ENCODE measurements at regions not wholly inside any gene's neighbourhood (a gene's known extent, or its start where the extent isn't known, plus 50 kb on each side); places are given as distances from the start of the nearest gene placed in this dataset.
A peak's percentile ranks its signal among the peaks of the same experiment; 100 is the strongest.

GRCh38 chr9:79254900-79255650 lies 316.7 kb upstream of the TLE4 start:
- intact Hi-C loops (cut with DNase I; ENCODE audit: low total_unique reads), result no loop called here
- H3K27me3 ChIP-seq, result peaks cover 39% of the 10 kb centered on the region
- no peak for DNase-seq
- in situ Hi-C loops (cut with MboI; ENCODE audit: low pct_ligation_motif_present in 1 of 4, low pct_unique_long_range_greater_than_20kb in 1 of 4, low sequenced_read_pairs in 3 of 4), result no loop called here
- no peak overlapping the region for H3K4me3 ChIP-seq
- no peak for TF ChIP-seq CTCF (IDR thresholded peaks at IDR 0.05)
- no peak for TF ChIP-seq POLR2AphosphoS5 (IDR thresholded peaks at IDR 0.05)
- no peak for TF ChIP-seq EP300 (IDR thresholded peaks at IDR 0.05; ENCODE audit: low read depth)
- no peak for TF ChIP-seq POLR2A (IDR thresholded peaks at IDR 0.05)
- H3K27ac ChIP-seq, result no peak overlapping the region
- peaks cover 0 to 14% (median 8%) of the 10 kb centered on the region in 4 donors for H3K4me1 ChIP-seq
- 38 to 52% methylated on average over 5 to 8 of the region's 8 CpGs for WGBS, 2 donors (ENCODE audit: low coverage in 1 of 2)
- no peaks in the 10 kb centered on the region for H3K9me3 ChIP-seq
- no peaks in the 10 kb centered on the region for H3K36me3 ChIP-seq

GRCh38 chr9:79255651-79256260 lies 316.0 kb upstream of the TLE4 start:
- no peaks in the 10 kb centered on the region for H3K9me3 ChIP-seq
- WGBS, 2 donors (ENCODE audit: low coverage in 1 of 2), result 46 to 56% methylated on average over 9 to 10 of the region's 10 CpGs
- intact Hi-C loops (cut with DNase I; ENCODE audit: low total_unique reads) (no loop called here), in situ Hi-C loops (cut with MboI; ENCODE audit: low pct_ligation_motif_present in 1 of 4, low pct_unique_long_range_greater_than_20kb in 1 of 4, low sequenced_read_pairs in 3 of 4) (no loop called here)
- TF ChIP-seq EP300 (IDR thresholded peaks at IDR 0.05; ENCODE audit: low read depth) (no peak), POLR2A (IDR thresholded peaks at IDR 0.05) (no peak), CTCF (IDR thresholded peaks at IDR 0.05) (no peak), POLR2AphosphoS5 (IDR thresholded peaks at IDR 0.05) (no peak)
- H3K4me1 ChIP-seq, result peaks cover 0 to 14% (median 8%) of the 10 kb centered on the region in 4 donors
- DNase-seq, result no peak
- H3K4me3 ChIP-seq, result no peak overlapping the region
- H3K36me3 ChIP-seq, result no peaks in the 10 kb centered on the region
- H3K27me3 ChIP-seq, result peaks cover 39% of the 10 kb centered on the region
- no peak overlapping the region for H3K27ac ChIP-seq

GRCh38 chr9:79256691-79257213 lies 315.0 kb upstream of the TLE4 start:
- Histone ChIP-seq H3K27me3 (peaks cover 39% of the 10 kb centered on the region), H3K4me1 (peaks cover 0 to 14% (median 8%) of the 10 kb centered on the region in 4 donors), H3K36me3 (no peaks in the 10 kb centered on the region), H3K9me3 (no peaks in the 10 kb centered on the region), H3K27ac (no peak overlapping the region), H3K4me3 (peak overlapping the region in 1 of 4 donors; percentile 13)
- in situ Hi-C loops (cut with MboI; ENCODE audit: low pct_ligation_motif_present in 1 of 4, low pct_unique_long_range_greater_than_20kb in 1 of 4, low sequenced_read_pairs in 3 of 4), result no loop called here
- intact Hi-C loops (cut with DNase I; ENCODE audit: low total_unique reads), result no loop called here
- 18 to 21% methylated on average over 11 to 15 of the region's 15 CpGs for WGBS, 2 donors (ENCODE audit: low coverage in 1 of 2)
- DNase-seq, result peak; percentile 13
- TF ChIP-seq EP300 (IDR thresholded peaks at IDR 0.05; ENCODE audit: low read depth), result no peak
- no peak for TF ChIP-seq POLR2A (IDR thresholded peaks at IDR 0.05)
- no peak for TF ChIP-seq CTCF (IDR thresholded peaks at IDR 0.05)
- TF ChIP-seq POLR2AphosphoS5 (IDR thresholded peaks at IDR 0.05), result no peak

- intact Hi-C loops (cut with DNase I; ENCODE audit: low total_unique reads), result no loop called here
- H3K9me3 ChIP-seq, result no peaks in the 10 kb centered on the region
- H3K27me3 ChIP-seq, result peaks cover 39% of the 10 kb centered on the region
- 13 to 17% methylated on average over 9 to 19 of the region's 19 CpGs for whole genome bisulfite sequencing, 2 donors (ENCODE audit: low coverage in 1 of 2)
- in situ Hi-C loops (cut with MboI; ENCODE audit: low pct_ligation_motif_present in 1 of 4, low pct_unique_long_range_greater_than_20kb in 1 of 4, low sequenced_read_pairs in 3 of 4), result no loop called here
- H3K36me3 ChIP-seq, result no peaks in the 10 kb centered on the region
- TF ChIP-seq EP300 (IDR thresholded peaks at IDR 0.05; ENCODE audit: low read depth) (no peak), POLR2A (IDR thresholded peaks at IDR 0.05) (no peak), POLR2AphosphoS5 (IDR thresholded peaks at IDR 0.05) (no peak), CTCF (IDR thresholded peaks at IDR 0.05) (no peak)
- no peak overlapping the region for H3K27ac ChIP-seq
- peaks cover 0 to 14% (median 8%) of the 10 kb centered on the region in 4 donors for H3K4me1 ChIP-seq
- no peak for DNase-seq
- H3K4me3 ChIP-seq, result peak overlapping the region in 1 of 4 donors; percentile 13
Observed at GRCh38 chr9:79257228-79257781, 314.5 kb upstream of the TLE4 start.

Data from transverse colon (tissue), 4 donors.